ENCODE measurements at regions not wholly inside any gene's neighbourhood (a gene's known extent, or its start where the extent isn't known, plus 50 kb on each side); places are given as distances from the start of the nearest gene placed in this dataset.

- Mint-ChIP-seq H3K27ac (no peak overlapping the region), H3K27me3 (no peaks in the 10 kb centered on the region), H3K4me3 (no peak overlapping the region), H3K4me1 (no peaks in the 10 kb centered on the region), H3K9me3 (no peaks in the 10 kb centered on the region), H3K36me3 (ENCODE audit: low read depth) (no peaks in the 10 kb centered on the region)
- DNase-seq, result no peak
- ChIA-PET CTCF (no interaction called here), POLR2A (no interaction called here)
- TF ChIP-seq, protein P1, sequence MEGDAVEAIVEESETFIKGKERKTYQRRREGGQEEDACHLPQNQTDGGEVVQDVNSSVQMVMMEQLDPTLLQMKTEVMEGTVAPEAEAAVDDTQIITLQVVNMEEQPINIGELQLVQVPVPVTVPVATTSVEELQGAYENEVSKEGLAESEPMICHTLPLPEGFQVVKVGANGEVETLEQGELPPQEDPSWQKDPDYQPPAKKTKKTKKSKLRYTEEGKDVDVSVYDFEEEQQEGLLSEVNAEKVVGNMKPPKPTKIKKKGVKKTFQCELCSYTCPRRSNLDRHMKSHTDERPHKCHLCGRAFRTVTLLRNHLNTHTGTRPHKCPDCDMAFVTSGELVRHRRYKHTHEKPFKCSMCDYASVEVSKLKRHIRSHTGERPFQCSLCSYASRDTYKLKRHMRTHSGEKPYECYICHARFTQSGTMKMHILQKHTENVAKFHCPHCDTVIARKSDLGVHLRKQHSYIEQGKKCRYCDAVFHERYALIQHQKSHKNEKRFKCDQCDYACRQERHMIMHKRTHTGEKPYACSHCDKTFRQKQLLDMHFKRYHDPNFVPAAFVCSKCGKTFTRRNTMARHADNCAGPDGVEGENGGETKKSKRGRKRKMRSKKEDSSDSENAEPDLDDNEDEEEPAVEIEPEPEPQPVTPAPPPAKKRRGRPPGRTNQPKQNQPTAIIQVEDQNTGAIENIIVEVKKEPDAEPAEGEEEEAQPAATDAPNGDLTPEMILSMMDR (IDR thresholded peaks at IDR 0.05), result no peak
- intact Hi-C loops (cut with micrococcal nuclease), result no loop called here
- no peak for ATAC-seq (ENCODE audit: low read depth)
Observed at GRCh38 chr15:62770111-62770660, 272.4 kb upstream of the TPM1 start.

DNA sequence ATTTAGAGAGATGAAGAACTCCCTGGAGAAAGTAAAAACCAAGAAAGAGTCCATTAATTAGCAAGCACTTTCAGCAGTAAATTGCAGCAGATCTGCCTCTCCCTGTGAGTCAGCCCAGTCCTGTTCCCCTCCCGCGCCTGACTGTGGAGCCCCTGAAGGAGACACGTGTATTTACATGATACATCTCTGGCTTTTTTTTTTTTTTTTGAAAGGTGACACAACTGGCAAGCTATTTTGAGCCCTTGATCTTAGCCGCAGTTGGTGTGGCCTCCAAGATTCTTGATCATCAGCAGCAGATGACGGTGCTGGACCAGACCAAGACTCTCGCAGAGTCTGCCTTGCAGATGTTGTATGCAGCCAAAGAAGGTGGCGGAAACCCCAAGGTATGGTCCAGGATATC is 271.8 kb upstream of the TPM1 start:
- H3K9me3 Mint-ChIP-seq, result no peaks in the 10 kb centered on the region
- no peak overlapping the region for H3K27ac Mint-ChIP-seq
- CTCF ChIA-PET, result no interaction called here
- H3K4me1 Mint-ChIP-seq, result no peaks in the 10 kb centered on the region
- H3K4me3 Mint-ChIP-seq, result no peak overlapping the region
- no peaks in the 10 kb centered on the region for H3K27me3 Mint-ChIP-seq
- no peaks in the 10 kb centered on the region for H3K36me3 Mint-ChIP-seq (ENCODE audit: low read depth)
- DNase-seq (no peak), ATAC-seq (ENCODE audit: low read depth) (no peak)
- POLR2A ChIA-PET, result no interaction called here
- TF ChIP-seq, protein P1 (IDR thresholded peaks at IDR 0.05), result no peak
- intact Hi-C loops (cut with micrococcal nuclease), result no loop called here

GRCh38 chr15:62771234-62771633 is 271.3 kb upstream of the TPM1 start:
- Mint-ChIP-seq H3K9me3 (no peaks in the 10 kb centered on the region), H3K36me3 (ENCODE audit: low read depth) (no peaks in the 10 kb centered on the region), H3K27me3 (no peaks in the 10 kb centered on the region), H3K4me3 (no peak overlapping the region), H3K27ac (no peak overlapping the region), H3K4me1 (no peaks in the 10 kb centered on the region)
- TF ChIP-seq, protein P1 (IDR thresholded peaks at IDR 0.05), result no peak
- ATAC-seq (ENCODE audit: low read depth) (no peak), DNase-seq (no peak)
- POLR2A ChIA-PET, result no interaction called here
- intact Hi-C loops (cut with micrococcal nuclease), result no loop called here
- CTCF ChIA-PET, result no interaction called here

- Mint-ChIP-seq H3K36me3 (ENCODE audit: low read depth) (no peaks in the 10 kb centered on the region), H3K27ac (no peak overlapping the region), H3K4me1 (no peaks in the 10 kb centered on the region), H3K27me3 (no peaks in the 10 kb centered on the region), H3K4me3 (no peak overlapping the region), H3K9me3 (no peaks in the 10 kb centered on the region)
- intact Hi-C loops (cut with micrococcal nuclease), result no loop called here
- TF ChIP-seq, protein P1 (IDR thresholded peaks at IDR 0.05), result no peak
- no peak for ATAC-seq (ENCODE audit: low read depth)
- ChIA-PET CTCF (no interaction called here), POLR2A (no interaction called here)
- no peak for DNase-seq
Observed at GRCh38 chr15:62773369-62774165, 269.0 kb upstream of the TPM1 start.

GRCh38 chr15:62775932-62776331 is 266.6 kb upstream of the TPM1 start:
- Mint-ChIP-seq H3K9me3 (no peaks in the 10 kb centered on the region), H3K4me1 (no peaks in the 10 kb centered on the region), H3K36me3 (ENCODE audit: low read depth) (no peaks in the 10 kb centered on the region), H3K4me3 (no peak overlapping the region), H3K27ac (no peak overlapping the region), H3K27me3 (no peaks in the 10 kb centered on the region)
- TF ChIP-seq, protein P1 (IDR thresholded peaks at IDR 0.05), result no peak
- DNase-seq (no peak), ATAC-seq (ENCODE audit: low read depth) (no peak)
- POLR2A ChIA-PET, result no interaction called here
- intact Hi-C loops (cut with micrococcal nuclease), result no loop called here
- CTCF ChIA-PET, result no interaction called here
